ENCODE measurements at regions not wholly inside any gene's neighbourhood (a gene's known extent, or its start where the extent isn't known, plus 50 kb on each side); places are given as distances from the start of the nearest gene placed in this dataset.

DNA sequence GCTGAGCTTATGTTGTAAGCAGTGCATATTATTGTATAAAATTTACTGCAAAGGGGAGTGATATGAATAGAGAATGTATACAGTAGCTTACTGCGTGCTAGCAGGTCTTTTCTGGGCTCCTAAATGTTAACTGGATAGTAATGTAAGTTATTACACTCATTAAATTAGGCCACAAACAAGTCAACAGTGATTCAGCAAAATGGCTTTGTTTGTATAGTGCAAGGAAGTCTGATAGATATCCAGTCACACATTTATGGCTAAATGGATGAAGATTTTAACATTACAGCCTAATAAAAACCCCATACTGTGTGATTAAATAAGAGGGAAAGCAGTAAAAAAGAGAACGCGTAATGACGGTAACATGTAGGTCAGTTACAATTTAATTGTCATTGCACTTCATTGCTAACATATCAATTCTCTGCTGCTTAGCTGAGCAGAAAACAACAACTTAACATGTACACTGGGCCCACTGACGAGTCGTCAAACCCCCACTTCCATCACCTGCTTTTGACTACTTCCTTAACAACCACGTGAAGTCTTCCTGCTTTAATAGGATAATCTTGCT lies 665.0 kb upstream of the FANCL start (continued):
- TF ChIP-seq, protein P1, sequence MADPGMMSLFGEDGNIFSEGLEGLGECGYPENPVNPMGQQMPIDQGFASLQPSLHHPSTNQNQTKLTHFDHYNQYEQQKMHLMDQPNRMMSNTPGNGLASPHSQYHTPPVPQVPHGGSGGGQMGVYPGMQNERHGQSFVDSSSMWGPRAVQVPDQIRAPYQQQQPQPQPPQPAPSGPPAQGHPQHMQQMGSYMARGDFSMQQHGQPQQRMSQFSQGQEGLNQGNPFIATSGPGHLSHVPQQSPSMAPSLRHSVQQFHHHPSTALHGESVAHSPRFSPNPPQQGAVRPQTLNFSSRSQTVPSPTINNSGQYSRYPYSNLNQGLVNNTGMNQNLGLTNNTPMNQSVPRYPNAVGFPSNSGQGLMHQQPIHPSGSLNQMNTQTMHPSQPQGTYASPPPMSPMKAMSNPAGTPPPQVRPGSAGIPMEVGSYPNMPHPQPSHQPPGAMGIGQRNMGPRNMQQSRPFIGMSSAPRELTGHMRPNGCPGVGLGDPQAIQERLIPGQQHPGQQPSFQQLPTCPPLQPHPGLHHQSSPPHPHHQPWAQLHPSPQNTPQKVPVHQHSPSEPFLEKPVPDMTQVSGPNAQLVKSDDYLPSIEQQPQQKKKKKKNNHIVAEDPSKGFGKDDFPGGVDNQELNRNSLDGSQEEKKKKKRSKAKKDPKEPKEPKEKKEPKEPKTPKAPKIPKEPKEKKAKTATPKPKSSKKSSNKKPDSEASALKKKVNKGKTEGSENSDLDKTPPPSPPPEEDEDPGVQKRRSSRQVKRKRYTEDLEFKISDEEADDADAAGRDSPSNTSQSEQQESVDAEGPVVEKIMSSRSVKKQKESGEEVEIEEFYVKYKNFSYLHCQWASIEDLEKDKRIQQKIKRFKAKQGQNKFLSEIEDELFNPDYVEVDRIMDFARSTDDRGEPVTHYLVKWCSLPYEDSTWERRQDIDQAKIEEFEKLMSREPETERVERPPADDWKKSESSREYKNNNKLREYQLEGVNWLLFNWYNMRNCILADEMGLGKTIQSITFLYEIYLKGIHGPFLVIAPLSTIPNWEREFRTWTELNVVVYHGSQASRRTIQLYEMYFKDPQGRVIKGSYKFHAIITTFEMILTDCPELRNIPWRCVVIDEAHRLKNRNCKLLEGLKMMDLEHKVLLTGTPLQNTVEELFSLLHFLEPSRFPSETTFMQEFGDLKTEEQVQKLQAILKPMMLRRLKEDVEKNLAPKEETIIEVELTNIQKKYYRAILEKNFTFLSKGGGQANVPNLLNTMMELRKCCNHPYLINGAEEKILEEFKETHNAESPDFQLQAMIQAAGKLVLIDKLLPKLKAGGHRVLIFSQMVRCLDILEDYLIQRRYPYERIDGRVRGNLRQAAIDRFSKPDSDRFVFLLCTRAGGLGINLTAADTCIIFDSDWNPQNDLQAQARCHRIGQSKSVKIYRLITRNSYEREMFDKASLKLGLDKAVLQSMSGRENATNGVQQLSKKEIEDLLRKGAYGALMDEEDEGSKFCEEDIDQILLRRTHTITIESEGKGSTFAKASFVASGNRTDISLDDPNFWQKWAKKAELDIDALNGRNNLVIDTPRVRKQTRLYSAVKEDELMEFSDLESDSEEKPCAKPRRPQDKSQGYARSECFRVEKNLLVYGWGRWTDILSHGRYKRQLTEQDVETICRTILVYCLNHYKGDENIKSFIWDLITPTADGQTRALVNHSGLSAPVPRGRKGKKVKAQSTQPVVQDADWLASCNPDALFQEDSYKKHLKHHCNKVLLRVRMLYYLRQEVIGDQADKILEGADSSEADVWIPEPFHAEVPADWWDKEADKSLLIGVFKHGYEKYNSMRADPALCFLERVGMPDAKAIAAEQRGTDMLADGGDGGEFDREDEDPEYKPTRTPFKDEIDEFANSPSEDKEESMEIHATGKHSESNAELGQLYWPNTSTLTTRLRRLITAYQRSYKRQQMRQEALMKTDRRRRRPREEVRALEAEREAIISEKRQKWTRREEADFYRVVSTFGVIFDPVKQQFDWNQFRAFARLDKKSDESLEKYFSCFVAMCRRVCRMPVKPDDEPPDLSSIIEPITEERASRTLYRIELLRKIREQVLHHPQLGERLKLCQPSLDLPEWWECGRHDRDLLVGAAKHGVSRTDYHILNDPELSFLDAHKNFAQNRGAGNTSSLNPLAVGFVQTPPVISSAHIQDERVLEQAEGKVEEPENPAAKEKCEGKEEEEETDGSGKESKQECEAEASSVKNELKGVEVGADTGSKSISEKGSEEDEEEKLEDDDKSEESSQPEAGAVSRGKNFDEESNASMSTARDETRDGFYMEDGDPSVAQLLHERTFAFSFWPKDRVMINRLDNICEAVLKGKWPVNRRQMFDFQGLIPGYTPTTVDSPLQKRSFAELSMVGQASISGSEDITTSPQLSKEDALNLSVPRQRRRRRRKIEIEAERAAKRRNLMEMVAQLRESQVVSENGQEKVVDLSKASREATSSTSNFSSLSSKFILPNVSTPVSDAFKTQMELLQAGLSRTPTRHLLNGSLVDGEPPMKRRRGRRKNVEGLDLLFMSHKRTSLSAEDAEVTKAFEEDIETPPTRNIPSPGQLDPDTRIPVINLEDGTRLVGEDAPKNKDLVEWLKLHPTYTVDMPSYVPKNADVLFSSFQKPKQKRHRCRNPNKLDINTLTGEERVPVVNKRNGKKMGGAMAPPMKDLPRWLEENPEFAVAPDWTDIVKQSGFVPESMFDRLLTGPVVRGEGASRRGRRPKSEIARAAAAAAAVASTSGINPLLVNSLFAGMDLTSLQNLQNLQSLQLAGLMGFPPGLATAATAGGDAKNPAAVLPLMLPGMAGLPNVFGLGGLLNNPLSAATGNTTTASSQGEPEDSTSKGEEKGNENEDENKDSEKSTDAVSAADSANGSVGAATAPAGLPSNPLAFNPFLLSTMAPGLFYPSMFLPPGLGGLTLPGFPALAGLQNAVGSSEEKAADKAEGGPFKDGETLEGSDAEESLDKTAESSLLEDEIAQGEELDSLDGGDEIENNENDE (IDR thresholded peaks at IDR 0.05; ENCODE audit: insufficient replicate concordance, low read length), result no peak
- TF ChIP-seq CHD2 (IDR thresholded peaks at IDR 0.05; ENCODE audit: low read length), result no peak
- TF ChIP-seq SRF (IDR thresholded peaks at IDR 0.05; ENCODE audit: low read depth, low read length), result no peak
- TF ChIP-seq ZNF274 (IDR thresholded peaks at IDR 0.05; ENCODE audit: borderline replicate concordance, extremely low read depth, low read length), result no peak
- TF ChIP-seq CBX5 (IDR thresholded peaks at IDR 0.05; ENCODE audit: low read depth, low read length), result no peak
- TF ChIP-seq, protein P2, sequence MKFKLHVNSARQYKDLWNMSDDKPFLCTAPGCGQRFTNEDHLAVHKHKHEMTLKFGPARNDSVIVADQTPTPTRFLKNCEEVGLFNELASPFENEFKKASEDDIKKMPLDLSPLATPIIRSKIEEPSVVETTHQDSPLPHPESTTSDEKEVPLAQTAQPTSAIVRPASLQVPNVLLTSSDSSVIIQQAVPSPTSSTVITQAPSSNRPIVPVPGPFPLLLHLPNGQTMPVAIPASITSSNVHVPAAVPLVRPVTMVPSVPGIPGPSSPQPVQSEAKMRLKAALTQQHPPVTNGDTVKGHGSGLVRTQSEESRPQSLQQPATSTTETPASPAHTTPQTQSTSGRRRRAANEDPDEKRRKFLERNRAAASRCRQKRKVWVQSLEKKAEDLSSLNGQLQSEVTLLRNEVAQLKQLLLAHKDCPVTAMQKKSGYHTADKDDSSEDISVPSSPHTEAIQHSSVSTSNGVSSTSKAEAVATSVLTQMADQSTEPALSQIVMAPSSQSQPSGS (IDR thresholded peaks at IDR 0.05; ENCODE audit: low read length), result no peak
- no peak for TF ChIP-seq KDM4A (IDR thresholded peaks at IDR 0.05; ENCODE audit: low read depth, low read length, severe bottlenecking)
- TF ChIP-seq KDM1A (IDR thresholded peaks at IDR 0.05; ENCODE audit: borderline replicate concordance, low read length), result no peak
- no peak for TF ChIP-seq RFX5 (IDR thresholded peaks at IDR 0.05; ENCODE audit: borderline replicate concordance, low read depth, low read length)
- no peak for TF ChIP-seq RBBP5 (IDR thresholded peaks at IDR 0.05; ENCODE audit: borderline replicate concordance, low read depth, low read length)
